ENCODE measurements at regions not wholly inside any gene's neighbourhood (a gene's known extent, or its start where the extent isn't known, plus 50 kb on each side); places are given as distances from the start of the nearest gene placed in this dataset.

DNA sequence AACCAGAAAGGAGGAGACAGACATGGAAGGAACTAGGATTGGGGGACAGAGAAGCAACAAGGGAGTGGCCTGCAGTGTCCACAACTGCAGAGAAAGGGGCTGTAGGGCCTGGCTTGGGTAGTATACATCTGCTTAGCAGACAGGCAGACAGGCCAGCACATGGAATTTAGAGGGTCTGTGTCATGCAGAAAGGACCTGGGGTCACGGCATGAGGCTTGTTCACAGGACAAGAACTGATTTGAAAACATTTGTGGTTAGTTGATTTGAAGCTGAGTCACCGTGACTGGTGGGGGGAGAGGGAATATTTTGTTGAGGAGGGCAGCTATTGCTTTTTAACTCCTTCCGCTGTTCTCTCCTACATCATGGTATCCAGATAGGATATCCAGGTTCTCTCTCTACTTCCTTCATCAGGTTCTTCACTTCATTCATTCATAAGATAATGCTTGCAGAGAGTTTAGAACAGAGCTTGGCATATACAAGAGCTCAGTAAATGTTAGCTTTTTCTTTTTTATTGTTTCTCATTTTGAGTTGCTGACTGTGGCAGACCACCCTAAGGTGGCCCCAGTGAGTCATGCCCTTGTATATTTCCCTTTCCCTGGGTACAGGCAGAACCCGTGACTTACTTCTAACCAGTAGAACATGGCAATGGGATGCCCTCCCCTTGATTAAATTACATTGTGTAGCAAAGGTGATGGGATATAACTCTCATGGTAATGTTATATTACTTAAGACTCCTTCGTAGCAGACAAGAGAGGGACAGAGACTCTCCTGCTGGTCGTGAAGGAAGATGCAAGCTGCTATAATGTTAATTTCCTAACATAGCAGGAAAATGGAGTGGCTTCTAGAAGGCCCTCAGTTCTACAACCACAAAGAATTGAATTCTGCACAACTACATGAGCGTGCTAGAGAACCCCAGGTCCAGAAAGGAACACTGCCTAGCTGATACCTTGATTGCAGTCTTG is 95.0 kb upstream of the NMNAT3 start:
- TF ChIP-seq ZNF274 (IDR thresholded peaks at IDR 0.05; ENCODE audit: low read depth, low read length), result no peak
- TF ChIP-seq YY1 (IDR thresholded peaks at IDR 0.05; ENCODE audit: insufficient read depth, insufficient read length), result no peak
- no peak for TF ChIP-seq SUZ12 (IDR thresholded peaks at IDR 0.05; ENCODE audit: extremely low read depth, insufficient read depth, insufficient read length)

All from NT2/D1 (cell line).